ENCODE measurements at regions not wholly inside any gene's neighbourhood (a gene's known extent, or its start where the extent isn't known, plus 50 kb on each side); places are given as distances from the start of the nearest gene placed in this dataset.

GRCh38 chr2:7448578-7449264 is 531.5 kb downstream of the RNF144A start:
- no TSS peak for BruUV-seq (replicated peaks)
- Histone ChIP-seq H2AFZ (ENCODE audit: low read depth, low read length, poor library complexity, severe bottlenecking) (no peak overlapping the region), H3K9me2 (ENCODE audit: insufficient read depth) (no peaks in the 10 kb centered on the region), H4K20me1 (ENCODE audit: insufficient read depth) (no peaks in the 10 kb centered on the region), H3K9ac (ENCODE audit: low read length) (no peak overlapping the region), H3K9me3 (ENCODE audit: control insufficient read depth in 1 of 2, insufficient read depth in 1 of 2, low read depth in 1 of 2, low read length in 2 of 2) (no peaks in the 10 kb centered on the region), H3K79me2 (ENCODE audit: insufficient read depth, low read length) (no peaks in the 10 kb centered on the region), H3K4me1 (ENCODE audit: control insufficient read depth in 1 of 2, insufficient read depth in 2 of 2, low read length in 2 of 2) (no peaks in the 10 kb centered on the region), H3K27me3 (ENCODE audit: insufficient read depth, low read length) (peaks cover 28% of the 10 kb centered on the region), H3K4me2 (ENCODE audit: low read length) (no peak overlapping the region), H3K27ac (ENCODE audit: low read depth, low read length) (no peak overlapping the region), H3K36me3 (ENCODE audit: control insufficient read depth in 1 of 2, insufficient read depth in 2 of 2, low read length in 2 of 2) (no peaks in the 10 kb centered on the region), H3K4me3 (replicated peaks in 1 of 2; ENCODE audit: low read depth in 1 of 2, low read length in 2 of 2) (no peak overlapping the region)
- intact Hi-C loops (cut with micrococcal nuclease): no loop called here
- TF ChIP-seq RAD21 (IDR thresholded peaks at IDR 0.05; ENCODE audit: low read depth): no peak
- TF ChIP-seq FOSL1 (IDR thresholded peaks at IDR 0.05; ENCODE audit: low read depth): no peak
- TF ChIP-seq ZNF274 (IDR thresholded peaks at IDR 0.05; ENCODE audit: low read depth, low read length): no peak
- ATAC-seq (no peak), DNase-seq (ENCODE audit: low read depth, low spot score) (no peak)
- ChIA-PET CTCF (no interaction called here), RAD21 (ENCODE audit: low non-redundant PET in 1 of 2, low total read pairs in 2 of 2, uncharacterized antibody in 2 of 2, unreplicated experiment in 2 of 2) (no interaction called here), POLR2A (no interaction called here)

- intact Hi-C loops (cut with micrococcal nuclease): no loop called here
- Histone ChIP-seq H3K4me1 (ENCODE audit: control insufficient read depth in 1 of 2, insufficient read depth in 2 of 2, low read length in 2 of 2) (no peaks in the 10 kb centered on the region), H3K4me2 (ENCODE audit: low read length) (no peak overlapping the region), H3K9me2 (ENCODE audit: insufficient read depth) (no peaks in the 10 kb centered on the region), H4K20me1 (ENCODE audit: insufficient read depth) (no peaks in the 10 kb centered on the region), H3K79me2 (ENCODE audit: insufficient read depth, low read length) (no peaks in the 10 kb centered on the region), H3K9me3 (ENCODE audit: control insufficient read depth in 1 of 2, insufficient read depth in 1 of 2, low read depth in 1 of 2, low read length in 2 of 2) (no peaks in the 10 kb centered on the region), H3K4me3 (replicated peaks in 1 of 2; ENCODE audit: low read depth in 1 of 2, low read length in 2 of 2) (no peak overlapping the region), H3K27ac (ENCODE audit: low read depth, low read length) (no peak overlapping the region), H2AFZ (ENCODE audit: low read depth, low read length, poor library complexity, severe bottlenecking) (no peak overlapping the region), H3K9ac (ENCODE audit: low read length) (no peak overlapping the region), H3K36me3 (ENCODE audit: control insufficient read depth in 1 of 2, insufficient read depth in 2 of 2, low read length in 2 of 2) (no peaks in the 10 kb centered on the region), H3K27me3 (ENCODE audit: insufficient read depth, low read length) (peaks cover 26% of the 10 kb centered on the region)
- POLR2A ChIA-PET: no interaction called here
- DNase-seq (ENCODE audit: low read depth, low spot score) (no peak), ATAC-seq (no peak)
- TF ChIP-seq TCF7L2 (IDR thresholded peaks at IDR 0.05; ENCODE audit: borderline replicate concordance, extremely low read depth, insufficient read depth, insufficient read length) (no peak), ATF3 (IDR thresholded peaks at IDR 0.05) (no peak), ZFX (IDR thresholded peaks at IDR 0.05) (no peak), CEBPB (IDR thresholded peaks at IDR 0.05; ENCODE audit: low read depth) (no peak), POLR2AphosphoS5 (IDR thresholded peaks at IDR 0.05; ENCODE audit: low read depth, low read length) (no peak), SP1 (IDR thresholded peaks at IDR 0.05; ENCODE audit: low read depth) (no peak), REST (IDR thresholded peaks at IDR 0.05; ENCODE audit: low read depth) (no peak)
- RAD21 ChIA-PET (ENCODE audit: low non-redundant PET in 1 of 2, low total read pairs in 2 of 2, uncharacterized antibody in 2 of 2, unreplicated experiment in 2 of 2): no interaction called here
- BruUV-seq (replicated peaks): no TSS peak
- CTCF ChIA-PET: no interaction called here
Observed at GRCh38 chr2:7449298-7449697, 532.1 kb downstream of the RNF144A start.
